ENCODE measurements at regions not wholly inside any gene's neighbourhood (a gene's known extent, or its start where the extent isn't known, plus 50 kb on each side); places are given as distances from the start of the nearest gene placed in this dataset.

DNA sequence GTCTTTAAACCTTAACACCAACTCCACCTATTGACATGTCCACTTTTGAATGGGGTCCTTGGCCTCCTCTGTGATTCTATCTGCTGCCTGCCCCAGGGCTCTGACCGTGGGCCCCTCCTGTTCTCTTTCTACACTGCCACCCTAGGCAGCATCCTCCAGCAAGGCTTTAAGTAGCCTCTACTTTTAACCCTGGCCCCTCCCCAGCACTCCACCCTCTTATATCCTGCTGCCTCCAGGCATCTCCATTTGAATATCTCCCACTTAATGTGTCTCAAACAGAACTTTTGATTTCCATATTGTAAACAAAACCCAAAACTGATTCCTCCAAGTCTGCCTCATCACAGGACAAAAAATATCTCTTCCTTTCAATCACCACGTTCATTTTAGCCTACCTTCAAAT, 90.5 kb upstream of the ARHGAP32 start:
- Histone ChIP-seq H2AFZ (ENCODE audit: low read length) (no peak overlapping the region), H3K4me2 (ENCODE audit: low read depth, low read length, poor library complexity, severe bottlenecking) (no peak overlapping the region)

DNA sequence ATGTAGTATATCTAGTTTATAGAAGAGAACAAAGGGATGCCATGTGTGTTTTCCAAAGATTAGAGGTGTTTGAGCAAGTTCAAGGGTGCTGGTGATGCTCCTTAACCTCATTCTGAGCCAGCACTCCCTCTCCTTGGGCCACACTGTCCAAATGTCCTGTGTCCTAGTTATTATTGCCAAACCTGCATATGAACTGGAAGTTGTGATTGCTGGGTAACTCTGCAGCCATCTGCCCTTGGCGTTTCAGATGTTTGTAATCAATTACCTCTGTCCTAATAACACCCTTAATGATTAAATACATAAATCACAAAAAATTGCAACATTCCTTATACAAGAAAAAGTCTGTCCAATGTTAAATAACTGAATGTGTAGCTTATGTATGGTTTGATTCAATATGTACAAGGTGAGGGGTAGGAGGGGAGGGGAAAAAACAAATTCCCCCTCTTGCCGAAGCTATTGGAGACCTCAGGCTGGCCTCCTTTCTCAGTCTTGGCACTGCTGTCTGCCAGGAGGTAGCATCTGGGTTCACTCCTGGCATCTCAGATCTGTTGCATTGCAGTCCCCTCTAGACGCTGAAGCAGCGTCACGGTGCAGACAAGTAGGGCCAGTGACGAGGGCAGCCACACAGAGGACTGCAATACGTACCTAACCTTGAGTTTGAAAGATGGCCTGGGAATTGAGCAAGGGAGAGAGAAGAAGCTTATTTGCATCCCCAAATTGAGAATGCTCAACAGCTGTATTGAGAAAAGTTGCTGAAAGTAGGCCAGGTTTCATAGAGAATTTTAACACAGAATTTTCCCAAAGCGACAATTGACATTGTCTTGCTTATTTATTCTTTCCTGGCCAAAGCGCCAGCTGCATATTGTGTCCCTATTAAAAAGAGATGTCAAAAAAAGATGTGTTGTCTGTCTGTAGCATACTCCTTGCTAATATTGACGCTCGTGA, 89.6 kb upstream of the ARHGAP32 start:
- Histone ChIP-seq H3K9me3 (ENCODE audit: insufficient read depth, low read depth, low read length) (no peaks in the 10 kb centered on the region), H3F3A (ENCODE audit: low read depth) (no peaks in the 10 kb centered on the region), H3K4me3 (ENCODE audit: low read length, poor library complexity, severe bottlenecking) (no peak overlapping the region), H3K4me1 (ENCODE audit: insufficient read depth, low read length, poor library complexity, severe bottlenecking) (peaks cover 34% of the 10 kb centered on the region), H2AFZ (ENCODE audit: low read length) (no peak overlapping the region), H3K27me3 (ENCODE audit: insufficient read depth, low read length, poor library complexity, severe bottlenecking) (no peaks in the 10 kb centered on the region), H4K20me1 (ENCODE audit: insufficient read depth, low read length, poor library complexity, severe bottlenecking) (peaks cover 17% of the 10 kb centered on the region), H3K79me2 (ENCODE audit: insufficient read depth, low read length) (peaks cover 19% of the 10 kb centered on the region), H3K36me3 (ENCODE audit: insufficient read depth, low read length) (no peaks in the 10 kb centered on the region), H3K4me2 (ENCODE audit: low read depth, low read length, poor library complexity, severe bottlenecking) (peak overlapping the region; percentile 86), H3K9me2 (replicated peaks; ENCODE audit: low read depth, low read length) (no peaks in the 10 kb centered on the region), H3K9ac (ENCODE audit: low read depth, low read length, poor library complexity, severe bottlenecking) (no peak overlapping the region)
- no peak for TF ChIP-seq EZH2phosphoT487 (IDR thresholded peaks at IDR 0.05; ENCODE audit: borderline replicate concordance)
- TF ChIP-seq, protein P1, sequence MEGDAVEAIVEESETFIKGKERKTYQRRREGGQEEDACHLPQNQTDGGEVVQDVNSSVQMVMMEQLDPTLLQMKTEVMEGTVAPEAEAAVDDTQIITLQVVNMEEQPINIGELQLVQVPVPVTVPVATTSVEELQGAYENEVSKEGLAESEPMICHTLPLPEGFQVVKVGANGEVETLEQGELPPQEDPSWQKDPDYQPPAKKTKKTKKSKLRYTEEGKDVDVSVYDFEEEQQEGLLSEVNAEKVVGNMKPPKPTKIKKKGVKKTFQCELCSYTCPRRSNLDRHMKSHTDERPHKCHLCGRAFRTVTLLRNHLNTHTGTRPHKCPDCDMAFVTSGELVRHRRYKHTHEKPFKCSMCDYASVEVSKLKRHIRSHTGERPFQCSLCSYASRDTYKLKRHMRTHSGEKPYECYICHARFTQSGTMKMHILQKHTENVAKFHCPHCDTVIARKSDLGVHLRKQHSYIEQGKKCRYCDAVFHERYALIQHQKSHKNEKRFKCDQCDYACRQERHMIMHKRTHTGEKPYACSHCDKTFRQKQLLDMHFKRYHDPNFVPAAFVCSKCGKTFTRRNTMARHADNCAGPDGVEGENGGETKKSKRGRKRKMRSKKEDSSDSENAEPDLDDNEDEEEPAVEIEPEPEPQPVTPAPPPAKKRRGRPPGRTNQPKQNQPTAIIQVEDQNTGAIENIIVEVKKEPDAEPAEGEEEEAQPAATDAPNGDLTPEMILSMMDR (conservative IDR thresholded peaks at IDR 0.05; ENCODE audit: low read length), result no peak

More for the DNA sequence above, 90.5 kb upstream of the ARHGAP32 start:
- H3F3A ChIP-seq (ENCODE audit: low read depth), result no peaks in the 10 kb centered on the region
- H3K27me3 ChIP-seq (ENCODE audit: insufficient read depth, low read length, poor library complexity, severe bottlenecking), result no peaks in the 10 kb centered on the region
- H3K9ac ChIP-seq (ENCODE audit: low read depth, low read length, poor library complexity, severe bottlenecking), result no peak overlapping the region
- no peaks in the 10 kb centered on the region for H3K36me3 ChIP-seq (ENCODE audit: insufficient read depth, low read length)
- peaks cover 10% of the 10 kb centered on the region for H3K79me2 ChIP-seq (ENCODE audit: insufficient read depth, low read length)
- no peak for TF ChIP-seq EZH2phosphoT487 (IDR thresholded peaks at IDR 0.05; ENCODE audit: borderline replicate concordance)
- TF ChIP-seq, protein P1 (conservative IDR thresholded peaks at IDR 0.05; ENCODE audit: low read length), result no peak
- no peak overlapping the region for H3K4me3 ChIP-seq (ENCODE audit: low read length, poor library complexity, severe bottlenecking)
- H3K4me1 ChIP-seq (ENCODE audit: insufficient read depth, low read length, poor library complexity, severe bottlenecking), result peaks cover 25% of the 10 kb centered on the region
- no peaks in the 10 kb centered on the region for H3K9me2 ChIP-seq (replicated peaks; ENCODE audit: low read depth, low read length)
- H3K9me3 ChIP-seq (ENCODE audit: insufficient read depth, low read depth, low read length), result no peaks in the 10 kb centered on the region
- H4K20me1 ChIP-seq (ENCODE audit: insufficient read depth, low read length, poor library complexity, severe bottlenecking), result peaks cover 9% of the 10 kb centered on the region

DNA sequence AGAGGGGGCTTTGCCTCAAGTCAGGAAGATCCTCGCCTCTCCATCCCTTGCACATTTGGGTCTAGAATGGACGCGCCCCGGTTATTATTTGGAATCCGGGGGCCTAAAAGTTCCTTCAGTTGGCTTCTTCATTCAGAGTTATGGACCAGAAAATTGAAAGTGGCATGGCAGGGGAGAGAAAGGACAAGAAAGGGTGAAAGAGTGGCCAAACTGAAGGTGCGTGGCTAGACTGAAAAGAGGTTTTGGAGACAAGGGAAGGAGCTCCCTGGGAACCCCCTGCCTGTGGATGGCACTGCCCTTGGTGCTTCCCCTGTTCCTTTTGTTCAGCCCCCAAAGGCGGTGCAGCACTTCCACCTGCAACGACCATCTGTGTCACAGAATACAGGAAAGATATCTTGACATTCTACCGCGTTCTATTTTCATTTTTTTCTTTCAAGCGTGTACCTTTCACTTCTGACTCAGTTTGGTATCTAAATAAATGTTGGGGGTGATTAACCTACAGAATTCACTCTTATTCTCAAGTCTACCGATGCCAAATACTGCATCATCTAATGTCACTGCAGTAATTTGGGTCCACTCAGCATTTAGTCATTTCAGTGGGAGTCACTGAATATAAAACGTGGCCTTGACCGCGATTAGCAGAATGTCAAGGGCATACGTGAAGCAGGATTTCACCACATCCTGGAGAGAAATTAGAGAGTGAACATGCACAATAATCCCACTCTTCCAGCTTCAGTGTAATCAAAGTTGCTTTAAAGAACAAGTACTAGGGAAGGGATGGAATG, 88.1 kb upstream of the ARHGAP32 start:
- Histone ChIP-seq H2AFZ (ENCODE audit: low read length) (peak overlapping the region; percentile 93), H3K9ac (ENCODE audit: low read depth, low read length, poor library complexity, severe bottlenecking) (peak overlapping the region; percentile 82), H3K4me1 (ENCODE audit: insufficient read depth, low read length, poor library complexity, severe bottlenecking) (peaks cover 48% of the 10 kb centered on the region), H3K9me2 (replicated peaks; ENCODE audit: low read depth, low read length) (no peaks in the 10 kb centered on the region), H3K4me3 (ENCODE audit: low read length, poor library complexity, severe bottlenecking) (peak overlapping the region; percentile 94), H4K20me1 (ENCODE audit: insufficient read depth, low read length, poor library complexity, severe bottlenecking) (peaks cover 19% of the 10 kb centered on the region), H3K79me2 (ENCODE audit: insufficient read depth, low read length) (peaks cover 34% of the 10 kb centered on the region), H3K9me3 (ENCODE audit: insufficient read depth, low read depth, low read length) (no peaks in the 10 kb centered on the region), H3K36me3 (ENCODE audit: insufficient read depth, low read length) (no peaks in the 10 kb centered on the region), H3K27me3 (ENCODE audit: insufficient read depth, low read length, poor library complexity, severe bottlenecking) (no peaks in the 10 kb centered on the region), H3K4me2 (ENCODE audit: low read depth, low read length, poor library complexity, severe bottlenecking) (peak overlapping the region; percentile 86), H3F3A (ENCODE audit: low read depth) (no peaks in the 10 kb centered on the region)
- TF ChIP-seq EZH2phosphoT487 (IDR thresholded peaks at IDR 0.05; ENCODE audit: borderline replicate concordance), result no peak
- TF ChIP-seq, protein P1 (conservative IDR thresholded peaks at IDR 0.05; ENCODE audit: low read length), result no peak
